ENCODE measurements at regions not wholly inside any gene's neighbourhood (a gene's known extent, or its start where the extent isn't known, plus 50 kb on each side); places are given as distances from the start of the nearest gene placed in this dataset.

GRCh38 chr4:25494166-25494565 lies 117.1 kb downstream of the ANAPC4 start:
- H3K27ac ChIP-seq: no peak overlapping the region
- intact Hi-C loops (cut with DNase I; ENCODE audit: low total_unique reads): no loop called here
- H3K4me1 ChIP-seq: no peaks in the 10 kb centered on the region
- WGBS, 5 donors: 89 to 96% (median 91%) methylated on average over 2 of the region's 2 CpGs
- H3K27me3 ChIP-seq (replicated peaks in 1 of 7): no peaks in the 10 kb centered on the region
- H3K36me3 ChIP-seq: no peaks in the 10 kb centered on the region
- TF ChIP-seq, protein P1, sequence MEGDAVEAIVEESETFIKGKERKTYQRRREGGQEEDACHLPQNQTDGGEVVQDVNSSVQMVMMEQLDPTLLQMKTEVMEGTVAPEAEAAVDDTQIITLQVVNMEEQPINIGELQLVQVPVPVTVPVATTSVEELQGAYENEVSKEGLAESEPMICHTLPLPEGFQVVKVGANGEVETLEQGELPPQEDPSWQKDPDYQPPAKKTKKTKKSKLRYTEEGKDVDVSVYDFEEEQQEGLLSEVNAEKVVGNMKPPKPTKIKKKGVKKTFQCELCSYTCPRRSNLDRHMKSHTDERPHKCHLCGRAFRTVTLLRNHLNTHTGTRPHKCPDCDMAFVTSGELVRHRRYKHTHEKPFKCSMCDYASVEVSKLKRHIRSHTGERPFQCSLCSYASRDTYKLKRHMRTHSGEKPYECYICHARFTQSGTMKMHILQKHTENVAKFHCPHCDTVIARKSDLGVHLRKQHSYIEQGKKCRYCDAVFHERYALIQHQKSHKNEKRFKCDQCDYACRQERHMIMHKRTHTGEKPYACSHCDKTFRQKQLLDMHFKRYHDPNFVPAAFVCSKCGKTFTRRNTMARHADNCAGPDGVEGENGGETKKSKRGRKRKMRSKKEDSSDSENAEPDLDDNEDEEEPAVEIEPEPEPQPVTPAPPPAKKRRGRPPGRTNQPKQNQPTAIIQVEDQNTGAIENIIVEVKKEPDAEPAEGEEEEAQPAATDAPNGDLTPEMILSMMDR (IDR thresholded peaks at IDR 0.05 in 8 of 11, conservative IDR thresholded peaks at IDR 0.05 in 3 of 11): no peak
- TF ChIP-seq POLR2A (IDR thresholded peaks at IDR 0.05): no peak
- no peak for TF ChIP-seq POLR2AphosphoS5 (IDR thresholded peaks at IDR 0.05)
- no peak for DNase-seq
- H3K4me3 ChIP-seq: no peak overlapping the region
- peaks cover 0 to 4% (median 0%) of the 10 kb centered on the region in 8 donors for H3K9me3 ChIP-seq

GRCh38 chr4:25500626-25501316 lies 123.7 kb downstream of the ANAPC4 start:
- H3K36me3 ChIP-seq: no peaks in the 10 kb centered on the region
- TF ChIP-seq, protein P1 (IDR thresholded peaks at IDR 0.05 in 8 of 11, conservative IDR thresholded peaks at IDR 0.05 in 3 of 11): no peak
- no peak for TF ChIP-seq POLR2AphosphoS5 (IDR thresholded peaks at IDR 0.05)
- 75 to 82% (median 79%) methylated on average over 9 of the region's 9 CpGs for WGBS, 5 donors
- no peaks in the 10 kb centered on the region for H3K4me1 ChIP-seq
- H3K27me3 ChIP-seq (replicated peaks in 1 of 7): no peaks in the 10 kb centered on the region
- peaks cover 0 to 10% (median 0%) of the 10 kb centered on the region in 8 donors for H3K9me3 ChIP-seq
- no peak overlapping the region for H3K4me3 ChIP-seq
- no peak overlapping the region for H3K27ac ChIP-seq
- DNase-seq: no peak
- intact Hi-C loops (cut with DNase I; ENCODE audit: low total_unique reads): no loop called here

DNA sequence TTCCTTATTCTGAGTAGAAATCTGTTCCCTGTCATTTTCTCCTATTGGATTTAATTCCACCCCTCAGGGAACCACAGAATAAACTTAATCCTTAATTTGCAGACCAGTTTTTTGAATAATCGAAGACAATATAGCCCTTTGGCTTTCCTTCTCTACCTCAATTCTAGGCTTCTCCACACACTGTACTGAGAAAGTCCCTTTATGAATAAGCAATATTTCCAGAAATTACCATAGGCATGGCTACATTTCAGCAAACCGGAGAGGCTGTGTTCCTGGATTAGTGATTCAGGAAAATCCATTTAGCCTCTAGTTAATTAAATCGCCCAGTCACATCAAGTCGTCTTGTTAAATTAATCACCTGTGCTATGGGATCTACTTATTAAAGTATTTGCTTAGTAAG lies 125.1 kb downstream of the ANAPC4 start:
- no peak for TF ChIP-seq POLR2A (IDR thresholded peaks at IDR 0.05)
- no peaks in the 10 kb centered on the region for H3K4me1 ChIP-seq
- 86 to 94% (median 93%) methylated on average over 4 of the region's 4 CpGs for WGBS, 5 donors
- H3K27ac ChIP-seq: no peak overlapping the region
- no peaks in the 10 kb centered on the region for H3K27me3 ChIP-seq (replicated peaks in 1 of 7)
- H3K36me3 ChIP-seq: no peaks in the 10 kb centered on the region
- DNase-seq: no peak
- H3K9me3 ChIP-seq: peaks cover 0 to 13% (median 0%) of the 10 kb centered on the region in 8 donors
- intact Hi-C loops (cut with DNase I; ENCODE audit: low total_unique reads): no loop called here
- H3K4me3 ChIP-seq: no peak overlapping the region

DNA sequence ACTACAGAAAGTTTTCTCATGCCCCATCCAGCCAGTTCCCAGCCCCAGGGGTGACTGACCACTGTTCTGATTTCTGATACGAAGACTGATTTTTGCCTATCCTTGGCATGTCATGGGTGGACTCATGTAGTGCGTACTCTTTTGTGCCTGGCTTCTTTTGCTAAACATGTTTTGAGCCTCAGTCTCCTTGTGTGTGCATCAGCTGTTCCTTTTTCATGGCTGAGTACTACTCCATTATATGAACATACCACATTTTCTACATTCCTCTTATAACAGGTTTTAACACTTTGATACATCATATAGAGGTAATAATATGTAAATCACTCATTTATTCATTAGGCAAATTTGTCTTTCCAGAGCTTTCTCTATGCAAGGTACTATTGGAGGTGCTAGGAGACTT lies 126.7 kb downstream of the ANAPC4 start:
- no peak overlapping the region for H3K4me3 ChIP-seq
- H3K4me1 ChIP-seq: no peaks in the 10 kb centered on the region
- intact Hi-C loops (cut with DNase I; ENCODE audit: low total_unique reads): no loop called here
- DNase-seq: no peak
- 88 to 98% (median 91%) methylated on average over 2 of the region's 2 CpGs for WGBS, 5 donors
- H3K27me3 ChIP-seq (replicated peaks in 1 of 7): no peaks in the 10 kb centered on the region
- no peaks in the 10 kb centered on the region for H3K36me3 ChIP-seq
- H3K9me3 ChIP-seq: peaks cover 0 to 13% (median 0%) of the 10 kb centered on the region in 8 donors
- H3K27ac ChIP-seq: no peak overlapping the region
- TF ChIP-seq POLR2AphosphoS5 (IDR thresholded peaks at IDR 0.05): no peak
- TF ChIP-seq, protein P1 (IDR thresholded peaks at IDR 0.05 in 8 of 11, conservative IDR thresholded peaks at IDR 0.05 in 3 of 11): no peak
